Breast epithelium (tissue), 3 donors: ENCODE measurements at regions not wholly inside any gene's neighbourhood (a gene's known extent, or its start where the extent isn't known, plus 50 kb on each side); places are given as distances from the start of the nearest gene placed in this dataset.

ENCODE experiments used
- CTCF ChIP-seq, 3 donors: fragments of 450-650 bp; IDR thresholded peaks; one replicate each; pipeline ENCODE4 v1.5.1; 2016 to 2017; ENCODE audit warnings: antibody characterized with exemption in 3 of 3, mild to moderate bottlenecking in 3 of 3, moderate library complexity in 3 of 3
- POLR2A ChIP-seq: fragments of 450-650 bp; IDR thresholded peaks from one replicate; pipeline ENCODE4 v1.6.1; 2016; ENCODE audit warnings: antibody characterized with exemption, mild to moderate bottlenecking, moderate library complexity

DNA sequence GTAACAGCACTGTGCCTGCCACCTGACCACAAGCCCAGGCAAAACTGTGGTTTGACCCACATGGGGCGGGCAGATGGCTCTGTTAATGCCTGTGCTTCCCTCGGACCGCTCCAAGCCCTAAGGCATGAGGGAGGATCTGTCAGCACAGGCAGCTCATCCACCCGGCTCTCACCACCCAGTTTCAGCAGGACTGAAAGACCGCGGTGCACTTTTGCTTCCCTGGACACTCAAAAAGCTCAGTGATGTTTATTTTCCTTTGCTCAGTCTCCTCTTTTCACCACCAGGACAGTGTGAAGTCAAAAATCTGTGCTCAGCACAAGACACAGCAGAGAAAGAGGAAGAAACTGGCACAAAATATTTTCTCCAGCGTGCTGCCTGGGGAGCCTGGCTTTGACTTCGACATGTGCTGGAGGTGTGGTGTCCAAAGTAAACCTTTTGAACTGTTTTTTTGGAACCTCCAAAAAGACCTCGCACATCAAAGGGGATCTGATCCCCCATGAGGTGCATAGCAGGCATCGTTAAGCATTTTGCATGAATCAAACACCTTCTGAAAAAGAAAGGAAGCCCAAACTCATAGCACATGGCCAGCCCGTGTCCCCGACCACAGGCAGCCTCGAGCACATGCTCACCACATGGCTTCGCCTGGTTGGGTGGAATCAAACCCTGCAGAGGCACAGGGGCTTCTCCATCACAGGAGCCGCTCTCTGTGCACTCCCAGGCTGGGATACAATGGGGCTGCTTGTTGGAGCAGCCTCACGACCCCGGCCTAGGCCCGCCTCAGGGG lies 441.7 kb upstream of the JARID2 start:
- TF ChIP-seq POLR2A (no peak), CTCF (IDR thresholded peaks at IDR 0.05) (peak in 1 of 3 donors; percentile 14)
